Liver (tissue), 8 donors: ENCODE measurements at regions not wholly inside any gene's neighbourhood (a gene's known extent, or its start where the extent isn't known, plus 50 kb on each side); places are given as distances from the start of the nearest gene placed in this dataset.

Experiments used
- DNase-seq: peaks from one replicate; pipeline ENCODE4 v3.0.0-alpha.2; 2017; ENCODE audit warnings: low spot score
- H3K27ac ChIP-seq, 2 donors: one replicate each; pipeline ENCODE4 v1.7.0; 2013; ENCODE audit warnings: inconsistent platforms in 2 of 2, low read length in 2 of 2, control low read depth in 1 of 2, low read depth in 1 of 2, mild to moderate bottlenecking in 1 of 2
- H3K27me3 ChIP-seq, 4 donors: one replicate each; pipeline versions ENCODE4 v1.6.1 to v1.7.0; 2013; ENCODE audit warnings: low read length in 3 of 4, inconsistent platforms in 1 of 4, mild to moderate bottlenecking in 1 of 4, moderate library complexity in 1 of 4; ENCODE audit not compliant: control insufficient read depth in 4 of 4, insufficient read depth in 4 of 4
- H3K36me3 ChIP-seq, 4 donors: one replicate each; pipeline versions ENCODE4 v1.6.1 to v1.7.0; 2013; ENCODE audit warnings: low read length in 3 of 4, mild to moderate bottlenecking in 3 of 4, low read depth in 1 of 4, moderate library complexity in 1 of 4; ENCODE audit not compliant: control insufficient read depth in 4 of 4, insufficient read depth in 3 of 4
- H3K4me1 ChIP-seq, 4 donors: one replicate each; pipeline versions ENCODE4 v1.6.1 to v1.7.0; 2013; ENCODE audit warnings: low read length in 3 of 4, mild to moderate bottlenecking in 3 of 4, moderate library complexity in 1 of 4; ENCODE audit not compliant: control insufficient read depth in 4 of 4, insufficient read depth in 4 of 4
- H3K4me3 ChIP-seq, 3 donors: one replicate each; pipeline versions ENCODE4 v1.6.1 to v1.7.0; 2013; ENCODE audit warnings: low read length in 3 of 3, control low read depth in 1 of 3, low read depth in 1 of 3, mild to moderate bottlenecking in 1 of 3
- H3K9ac ChIP-seq, 2 donors: one replicate each; pipeline ENCODE4 v1.7.0; 2013; ENCODE audit warnings: low read length in 2 of 2, mild to moderate bottlenecking in 2 of 2, moderate library complexity in 2 of 2, control low read depth in 1 of 2, low read depth in 1 of 2
- H3K9me3 ChIP-seq, 4 donors: one replicate each; pipeline versions ENCODE4 v1.6.1 to v1.7.0; 2013; ENCODE audit warnings: low read length in 3 of 4; ENCODE audit not compliant: control insufficient read depth in 4 of 4
- EGR1 ChIP-seq, 2 donors: IDR thresholded peaks; 2 replicates each; pipeline ENCODE4 v1.6.1; 2016 to 2018; ENCODE audit warnings: antibody characterized with exemption in 2 of 2, low read depth in 2 of 2
- FOXA2 ChIP-seq: IDR thresholded peaks from 2 replicates; pipeline ENCODE4 v1.6.1; 2016; ENCODE audit warnings: antibody characterized with exemption
- GABPA ChIP-seq, 2 donors: IDR thresholded peaks in 1 of 2; conservative IDR thresholded peaks in 1 of 2; 2 replicates each; pipeline ENCODE4 v1.6.1; 2016; ENCODE audit warnings: antibody characterized with exemption in 2 of 2, mild to moderate bottlenecking in 1 of 2, moderate library complexity in 1 of 2
- HNF4A ChIP-seq, 2 donors: conservative IDR thresholded peaks; 2 replicates each; pipeline ENCODE4 v1.6.1; 2016; ENCODE audit warnings: antibody characterized with exemption in 2 of 2, mild to moderate bottlenecking in 2 of 2
- HNF4G ChIP-seq: IDR thresholded peaks from 2 replicates; pipeline ENCODE4 v1.6.1; 2016; ENCODE audit warnings: antibody characterized with exemption
- JUND ChIP-seq, 2 donors: IDR thresholded peaks; 2 replicates each; pipeline ENCODE4 v1.6.1; 2016; ENCODE audit warnings: antibody characterized with exemption in 2 of 2
- RAD21 ChIP-seq, 2 donors: IDR thresholded peaks; 2 replicates each; pipeline ENCODE4 v1.6.1; 2016; ENCODE audit warnings: antibody characterized with exemption in 2 of 2, mild to moderate bottlenecking in 2 of 2
- RXRA ChIP-seq, 2 donors: IDR thresholded peaks; 2 replicates each; pipeline ENCODE4 v1.6.1; 2017 to 2018; ENCODE audit warnings: antibody characterized with exemption in 2 of 2, mild to moderate bottlenecking in 1 of 2
- SP1 ChIP-seq: IDR thresholded peaks from 2 replicates; pipeline ENCODE4 v1.6.1; 2018; ENCODE audit warnings: antibody characterized with exemption, mild to moderate bottlenecking
- TAF1 ChIP-seq: conservative IDR thresholded peaks from 2 replicates; pipeline ENCODE4 v1.6.1; 2016; ENCODE audit warnings: antibody characterized with exemption, mild to moderate bottlenecking
- YY1 ChIP-seq: IDR thresholded peaks from 2 replicates; pipeline ENCODE4 v1.6.1; 2016; ENCODE audit warnings: antibody characterized with exemption, mild to moderate bottlenecking
- WGBS: extraction: QIAGEN DNeasy Blood & Tissue Kit; methylation state at CpG from one replicate; pipeline ENCODE4 v1.1.7; 2013; 5-methylcytosine and 5-hydroxymethylcytosine counted together
- TF ChIP-seq, protein P1 (sequence below): IDR thresholded peaks from 2 replicates; pipeline ENCODE4 v1.6.1; 2016; ENCODE audit warnings: antibody characterized with exemption
- TF ChIP-seq, protein P2 (sequence below): fragments of 150-350 bp; IDR thresholded peaks from 2 replicates; pipeline ENCODE4 v1.5.1; 2017; ENCODE audit warnings: improper control_type of control experiment, low read depth, low read length; ENCODE audit not compliant: missing input control
- TF ChIP-seq, protein P3 (sequence below): IDR thresholded peaks from 2 replicates; pipeline ENCODE4 v1.6.1; 2016; ENCODE audit warnings: antibody characterized with exemption, mild to moderate bottlenecking
- TF ChIP-seq, protein P4 (sequence below): IDR thresholded peaks from 2 replicates; pipeline ENCODE4 v1.6.1; 2016; ENCODE audit warnings: antibody characterized with exemption
- donor health status: healthy.
- donor health status: healthy.
- donor health status: healthy.
- donor health status: healthy.
- donor health status: healthy.

DNA sequence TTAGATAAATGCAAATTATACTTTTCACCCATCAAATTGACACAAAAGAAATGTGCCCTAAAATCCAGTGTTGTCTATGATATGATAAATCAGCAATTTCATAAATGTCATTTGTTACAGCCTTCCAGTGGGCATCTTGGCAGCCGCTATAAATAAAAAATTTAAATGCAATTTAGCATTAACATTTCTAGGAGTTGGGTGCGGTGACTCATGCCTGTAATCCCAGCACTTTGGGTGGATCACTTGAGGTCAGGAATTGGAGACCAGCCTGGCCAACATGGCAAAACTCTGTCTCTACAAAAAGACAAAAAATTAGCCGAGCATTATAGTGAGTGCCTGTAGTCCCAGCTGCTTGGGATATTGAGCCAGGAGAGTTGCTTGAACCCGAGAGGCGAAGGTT is 65.9 kb upstream of the POMGNT2 start:
- no peak overlapping the region for H3K4me3 ChIP-seq

DNA sequence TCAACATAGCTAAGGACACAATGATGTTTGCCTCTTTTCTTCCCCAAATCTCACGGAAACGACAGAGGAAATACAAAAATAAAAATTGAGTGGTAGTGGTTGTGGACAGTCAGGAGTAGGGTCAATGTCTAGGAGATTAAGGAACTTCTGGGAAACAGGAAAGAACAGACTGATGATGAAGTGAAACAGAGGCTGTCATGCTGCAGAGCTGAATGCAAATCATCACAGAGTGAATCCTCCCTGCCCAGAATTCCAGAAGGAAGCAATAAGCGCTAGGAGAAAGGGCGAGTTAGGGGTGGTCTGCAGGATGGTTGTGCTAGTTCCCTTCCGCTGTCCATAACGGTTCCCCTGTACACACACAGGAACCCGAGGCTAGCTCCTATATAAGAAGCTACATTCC is 64.7 kb upstream of the POMGNT2 start:
- Histone ChIP-seq H3K27ac (no peak overlapping the region), H3K27me3 (no peaks in the 10 kb centered on the region), H3K9me3 (peaks cover 2 to 6% (median 5%) of the 10 kb centered on the region in 4 donors), H3K36me3 (no peaks in the 10 kb centered on the region), H3K4me3 (no peak overlapping the region), H3K4me1 (no peaks in the 10 kb centered on the region), H3K9ac (no peak overlapping the region)
- no peak for DNase-seq
- 90% methylated on average over 7 of the region's 7 CpGs for WGBS
- TF ChIP-seq, protein P1, sequence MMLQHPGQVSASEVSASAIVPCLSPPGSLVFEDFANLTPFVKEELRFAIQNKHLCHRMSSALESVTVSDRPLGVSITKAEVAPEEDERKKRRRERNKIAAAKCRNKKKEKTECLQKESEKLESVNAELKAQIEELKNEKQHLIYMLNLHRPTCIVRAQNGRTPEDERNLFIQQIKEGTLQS = no peak
- no peak for TF ChIP-seq SP1
- TF ChIP-seq YY1 = no peak
- no peak for TF ChIP-seq TAF1
- no peak for TF ChIP-seq RXRA (IDR thresholded peaks at IDR 0.05)
- TF ChIP-seq, protein P2, sequence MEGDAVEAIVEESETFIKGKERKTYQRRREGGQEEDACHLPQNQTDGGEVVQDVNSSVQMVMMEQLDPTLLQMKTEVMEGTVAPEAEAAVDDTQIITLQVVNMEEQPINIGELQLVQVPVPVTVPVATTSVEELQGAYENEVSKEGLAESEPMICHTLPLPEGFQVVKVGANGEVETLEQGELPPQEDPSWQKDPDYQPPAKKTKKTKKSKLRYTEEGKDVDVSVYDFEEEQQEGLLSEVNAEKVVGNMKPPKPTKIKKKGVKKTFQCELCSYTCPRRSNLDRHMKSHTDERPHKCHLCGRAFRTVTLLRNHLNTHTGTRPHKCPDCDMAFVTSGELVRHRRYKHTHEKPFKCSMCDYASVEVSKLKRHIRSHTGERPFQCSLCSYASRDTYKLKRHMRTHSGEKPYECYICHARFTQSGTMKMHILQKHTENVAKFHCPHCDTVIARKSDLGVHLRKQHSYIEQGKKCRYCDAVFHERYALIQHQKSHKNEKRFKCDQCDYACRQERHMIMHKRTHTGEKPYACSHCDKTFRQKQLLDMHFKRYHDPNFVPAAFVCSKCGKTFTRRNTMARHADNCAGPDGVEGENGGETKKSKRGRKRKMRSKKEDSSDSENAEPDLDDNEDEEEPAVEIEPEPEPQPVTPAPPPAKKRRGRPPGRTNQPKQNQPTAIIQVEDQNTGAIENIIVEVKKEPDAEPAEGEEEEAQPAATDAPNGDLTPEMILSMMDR = no peak
- no peak for TF ChIP-seq HNF4A (conservative IDR thresholded peaks at IDR 0.05)
- TF ChIP-seq, protein P3, sequence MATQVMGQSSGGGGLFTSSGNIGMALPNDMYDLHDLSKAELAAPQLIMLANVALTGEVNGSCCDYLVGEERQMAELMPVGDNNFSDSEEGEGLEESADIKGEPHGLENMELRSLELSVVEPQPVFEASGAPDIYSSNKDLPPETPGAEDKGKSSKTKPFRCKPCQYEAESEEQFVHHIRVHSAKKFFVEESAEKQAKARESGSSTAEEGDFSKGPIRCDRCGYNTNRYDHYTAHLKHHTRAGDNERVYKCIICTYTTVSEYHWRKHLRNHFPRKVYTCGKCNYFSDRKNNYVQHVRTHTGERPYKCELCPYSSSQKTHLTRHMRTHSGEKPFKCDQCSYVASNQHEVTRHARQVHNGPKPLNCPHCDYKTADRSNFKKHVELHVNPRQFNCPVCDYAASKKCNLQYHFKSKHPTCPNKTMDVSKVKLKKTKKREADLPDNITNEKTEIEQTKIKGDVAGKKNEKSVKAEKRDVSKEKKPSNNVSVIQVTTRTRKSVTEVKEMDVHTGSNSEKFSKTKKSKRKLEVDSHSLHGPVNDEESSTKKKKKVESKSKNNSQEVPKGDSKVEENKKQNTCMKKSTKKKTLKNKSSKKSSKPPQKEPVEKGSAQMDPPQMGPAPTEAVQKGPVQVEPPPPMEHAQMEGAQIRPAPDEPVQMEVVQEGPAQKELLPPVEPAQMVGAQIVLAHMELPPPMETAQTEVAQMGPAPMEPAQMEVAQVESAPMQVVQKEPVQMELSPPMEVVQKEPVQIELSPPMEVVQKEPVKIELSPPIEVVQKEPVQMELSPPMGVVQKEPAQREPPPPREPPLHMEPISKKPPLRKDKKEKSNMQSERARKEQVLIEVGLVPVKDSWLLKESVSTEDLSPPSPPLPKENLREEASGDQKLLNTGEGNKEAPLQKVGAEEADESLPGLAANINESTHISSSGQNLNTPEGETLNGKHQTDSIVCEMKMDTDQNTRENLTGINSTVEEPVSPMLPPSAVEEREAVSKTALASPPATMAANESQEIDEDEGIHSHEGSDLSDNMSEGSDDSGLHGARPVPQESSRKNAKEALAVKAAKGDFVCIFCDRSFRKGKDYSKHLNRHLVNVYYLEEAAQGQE = no peak
- TF ChIP-seq FOXA2 = no peak
- no peak for TF ChIP-seq HNF4G
- TF ChIP-seq, protein P4, sequence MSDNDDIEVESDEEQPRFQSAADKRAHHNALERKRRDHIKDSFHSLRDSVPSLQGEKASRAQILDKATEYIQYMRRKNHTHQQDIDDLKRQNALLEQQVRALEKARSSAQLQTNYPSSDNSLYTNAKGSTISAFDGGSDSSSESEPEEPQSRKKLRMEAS = no peak
- TF ChIP-seq EGR1 (IDR thresholded peaks at IDR 0.05; ENCODE audit: low read depth in 2 of 2) = no peak

More for the DNA sequence above, 65.9 kb upstream of the POMGNT2 start:
- peaks cover 0 to 1% (median under 1%) of the 10 kb centered on the region in 4 donors for H3K4me1 ChIP-seq
- TF ChIP-seq JUND (IDR thresholded peaks at IDR 0.05) (no peak), GABPA (IDR thresholded peaks at IDR 0.05 in 1 of 2, conservative IDR thresholded peaks at IDR 0.05 in 1 of 2) (no peak), EGR1 (IDR thresholded peaks at IDR 0.05; ENCODE audit: low read depth in 2 of 2) (no peak), FOXA2 (no peak), RAD21 (IDR thresholded peaks at IDR 0.05) (no peak), HNF4G (no peak), HNF4A (conservative IDR thresholded peaks at IDR 0.05) (no peak), YY1 (no peak), TAF1 (no peak), SP1 (no peak)
- TF ChIP-seq, protein P1 = no peak
- TF ChIP-seq, protein P3 = no peak
- TF ChIP-seq, protein P2 = no peak
- TF ChIP-seq, protein P4 = no peak
- H3K27ac ChIP-seq = no peak overlapping the region
- no peak overlapping the region for H3K9ac ChIP-seq
- 95% methylated on average over 5 of the region's 5 CpGs for WGBS
- H3K27me3 ChIP-seq = no peaks in the 10 kb centered on the region
- peaks cover 2 to 6% (median 5%) of the 10 kb centered on the region in 4 donors for H3K9me3 ChIP-seq
- no peak for DNase-seq
- H3K36me3 ChIP-seq = no peaks in the 10 kb centered on the region
